Panc1 (cell line): ENCODE measurements at regions not wholly inside any gene's neighbourhood (a gene's known extent, or its start where the extent isn't known, plus 50 kb on each side); places are given as distances from the start of the nearest gene placed in this dataset.

Experiments used
- ATAC-seq: fragments of 200-7000 bp; cut with Tn5 transposase; 2 replicates; pipeline ENCODE4 v1.9.1; 2020; ENCODE audit warnings: mild to moderate bottlenecking, moderate library complexity
- BruUV-seq: library from RNA; stranded (reverse); fragments of 400-500 nt; replicated peaks from 2 replicates; lab custom pipeline; 2021; lab: Mats Ljungman, UMichigan
- CTCF ChIA-PET: fragments of 300-600 bp; sonication (Branson Sonifier 250); formaldehyde crosslinking; loops from one replicate; lab custom pipeline; 2022; ENCODE audit warnings: antibody characterized with exemption; lab: Charles Lee
- POLR2A ChIA-PET: fragments of 300-600 bp; sonication (Branson Sonifier 250); formaldehyde crosslinking; loops from one replicate; lab custom pipeline; 2022; ENCODE audit warnings: antibody characterized with exemption; lab: Charles Lee
- DNase-seq: peaks from one replicate; pipeline ENCODE4 v3.0.0-alpha.2; 2010; ENCODE audit warnings: low read depth, low spot score
- H3K27ac ChIP-seq: 2 replicates; pipeline ENCODE4 v1.5.1; 2011; ENCODE audit warnings: mild to moderate bottlenecking, low read length, inconsistent platforms
- H3K27me3 ChIP-seq: fragments of 200-500 bp; sonication (Bioruptor generic); 2 replicates; pipeline ENCODE4 v1.6.0; 2014; ENCODE audit warnings: low read length, inconsistent platforms; ENCODE audit not compliant: control insufficient read depth, insufficient read depth
- H3K36me3 ChIP-seq: fragments of 200-500 bp; sonication (Bioruptor generic); 2 replicates; pipeline ENCODE4 v1.5.1; 2014; ENCODE audit warnings: inconsistent platforms, mild to moderate bottlenecking, low read length, moderate library complexity; ENCODE audit not compliant: control insufficient read depth, insufficient read depth
- H3K4me1 ChIP-seq: 2 replicates; pipeline ENCODE4 v1.5.1; 2011; ENCODE audit warnings: inconsistent platforms, mild to moderate bottlenecking, low read length, moderate library complexity; ENCODE audit not compliant: control insufficient read depth, insufficient read depth
- H3K4me3 ChIP-seq, 2 experiments: 2 replicates each; pipeline ENCODE4 v1.5.1; 2011 to 2012; ENCODE audit warnings: low read depth in 2 of 2, low read length in 2 of 2, mild to moderate bottlenecking in 2 of 2, inconsistent platforms in 1 of 2, moderate library complexity in 1 of 2
- H3K9me3 ChIP-seq: fragments of 200-500 bp; sonication (Bioruptor generic); 2 replicates; pipeline ENCODE4 v1.5.1; 2014; ENCODE audit warnings: low read depth, mild to moderate bottlenecking, inconsistent platforms, low read length, moderate library complexity; ENCODE audit not compliant: control insufficient read depth, insufficient read depth
- CTCF ChIP-seq: fragments of 450-650 bp; IDR thresholded peaks from 2 replicates; pipeline ENCODE4 v1.5.1; 2017; ENCODE audit warnings: mild to moderate bottlenecking
- POLR2AphosphoS5 ChIP-seq: IDR thresholded peaks from 2 replicates; pipeline ENCODE4 v1.6.1; 2012; ENCODE audit warnings: mild to moderate bottlenecking, low read depth, low read length, moderate library complexity
- SIN3A ChIP-seq: IDR thresholded peaks from 2 replicates; pipeline ENCODE4 v1.6.1; 2012; ENCODE audit warnings: low read depth, mild to moderate bottlenecking, low read length, moderate library complexity, borderline replicate concordance; ENCODE audit not compliant: insufficient read depth
- TCF7L2 ChIP-seq: IDR thresholded peaks from 2 replicates; pipeline ENCODE4 v1.6.1; 2011; ENCODE audit warnings: mild to moderate bottlenecking, low read depth, low read length, inconsistent platforms
- in situ Hi-C: cut with HindIII; loops from 2 replicates; pipeline ENCODE4 v1.10.0; 2016; ENCODE audit warnings: low sequenced_read_pairs, low pct_unique_long_range_greater_than_20kb
- intact Hi-C: fragments of 100-400 bp; cut with micrococcal nuclease; formaldehyde crosslinking; loops from one replicate; pipeline ENCODE4 v1.10.0; 2022; ENCODE audit not compliant: unreplicated experiment
- TF ChIP-seq, protein P1 (sequence below), 2 experiments: IDR thresholded peaks; 2 replicates each; pipeline ENCODE4 v1.6.1; 2011 to 2012; ENCODE audit warnings: low read depth in 2 of 2, control low read depth in 1 of 2, low read length in 1 of 2, mild to moderate bottlenecking in 1 of 2, moderate library complexity in 1 of 2; ENCODE audit not compliant: insufficient read depth in 1 of 2

DNA sequence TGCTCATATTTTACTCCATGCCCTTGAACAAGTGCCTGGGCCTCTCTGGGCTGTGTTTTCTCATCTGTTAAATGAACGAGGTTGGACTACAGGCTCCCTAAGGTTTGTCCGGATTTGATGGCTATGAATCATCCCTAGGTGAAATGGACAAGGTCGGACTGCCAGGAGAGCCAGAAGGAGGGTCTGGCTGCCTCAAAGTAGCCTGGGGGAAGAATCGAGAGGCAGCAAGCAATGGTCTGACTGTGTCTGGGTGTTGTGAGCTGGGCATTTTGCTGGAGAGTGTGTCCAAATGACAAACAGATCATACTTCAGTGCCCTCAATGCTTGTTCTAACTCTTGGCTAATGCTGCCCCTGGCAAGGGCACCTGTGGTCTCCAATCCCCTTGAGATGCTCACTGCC is 730.9 kb downstream of the PTPRU start:
- ATAC-seq (no peak), DNase-seq (no peak)
- POLR2A ChIA-PET = no interaction called here
- Histone ChIP-seq H3K9me3 (no peaks in the 10 kb centered on the region), H3K27ac (no peak overlapping the region), H3K36me3 (no peaks in the 10 kb centered on the region), H3K4me1 (no peaks in the 10 kb centered on the region), H3K27me3 (no peaks in the 10 kb centered on the region), H3K4me3 (no peak overlapping the region)
- in situ Hi-C loops (no loop called here), intact Hi-C loops (no loop called here)
- TF ChIP-seq, protein P1, sequence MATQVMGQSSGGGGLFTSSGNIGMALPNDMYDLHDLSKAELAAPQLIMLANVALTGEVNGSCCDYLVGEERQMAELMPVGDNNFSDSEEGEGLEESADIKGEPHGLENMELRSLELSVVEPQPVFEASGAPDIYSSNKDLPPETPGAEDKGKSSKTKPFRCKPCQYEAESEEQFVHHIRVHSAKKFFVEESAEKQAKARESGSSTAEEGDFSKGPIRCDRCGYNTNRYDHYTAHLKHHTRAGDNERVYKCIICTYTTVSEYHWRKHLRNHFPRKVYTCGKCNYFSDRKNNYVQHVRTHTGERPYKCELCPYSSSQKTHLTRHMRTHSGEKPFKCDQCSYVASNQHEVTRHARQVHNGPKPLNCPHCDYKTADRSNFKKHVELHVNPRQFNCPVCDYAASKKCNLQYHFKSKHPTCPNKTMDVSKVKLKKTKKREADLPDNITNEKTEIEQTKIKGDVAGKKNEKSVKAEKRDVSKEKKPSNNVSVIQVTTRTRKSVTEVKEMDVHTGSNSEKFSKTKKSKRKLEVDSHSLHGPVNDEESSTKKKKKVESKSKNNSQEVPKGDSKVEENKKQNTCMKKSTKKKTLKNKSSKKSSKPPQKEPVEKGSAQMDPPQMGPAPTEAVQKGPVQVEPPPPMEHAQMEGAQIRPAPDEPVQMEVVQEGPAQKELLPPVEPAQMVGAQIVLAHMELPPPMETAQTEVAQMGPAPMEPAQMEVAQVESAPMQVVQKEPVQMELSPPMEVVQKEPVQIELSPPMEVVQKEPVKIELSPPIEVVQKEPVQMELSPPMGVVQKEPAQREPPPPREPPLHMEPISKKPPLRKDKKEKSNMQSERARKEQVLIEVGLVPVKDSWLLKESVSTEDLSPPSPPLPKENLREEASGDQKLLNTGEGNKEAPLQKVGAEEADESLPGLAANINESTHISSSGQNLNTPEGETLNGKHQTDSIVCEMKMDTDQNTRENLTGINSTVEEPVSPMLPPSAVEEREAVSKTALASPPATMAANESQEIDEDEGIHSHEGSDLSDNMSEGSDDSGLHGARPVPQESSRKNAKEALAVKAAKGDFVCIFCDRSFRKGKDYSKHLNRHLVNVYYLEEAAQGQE (IDR thresholded peaks at IDR 0.05; ENCODE audit: insufficient read depth in 1 of 2, low read depth in 2 of 2, low read length in 1 of 2) = no peak
- TF ChIP-seq TCF7L2 = no peak
- no peak for TF ChIP-seq SIN3A
- no peak for TF ChIP-seq CTCF
- no peak for TF ChIP-seq POLR2AphosphoS5
- no TSS peak for BruUV-seq
- CTCF ChIA-PET = no interaction called here

GRCh38 chr1:29966526-29967045 is 730.3 kb downstream of the PTPRU start:
- ATAC-seq = no peak
- no peaks in the 10 kb centered on the region for H3K27me3 ChIP-seq
- no peak overlapping the region for H3K4me3 ChIP-seq
- H3K27ac ChIP-seq = no peak overlapping the region
- in situ Hi-C loops = no loop called here
- no peak for DNase-seq
- H3K9me3 ChIP-seq = no peaks in the 10 kb centered on the region
- ChIA-PET CTCF (no interaction called here), POLR2A (no interaction called here)
- no peak for TF ChIP-seq TCF7L2
- TF ChIP-seq SIN3A = no peak
- TF ChIP-seq, protein P1 (IDR thresholded peaks at IDR 0.05; ENCODE audit: insufficient read depth in 1 of 2, low read depth in 2 of 2, low read length in 1 of 2) = no peak
- no peak for TF ChIP-seq CTCF
- no peak for TF ChIP-seq POLR2AphosphoS5
- intact Hi-C loops = no loop called here
- H3K36me3 ChIP-seq = no peaks in the 10 kb centered on the region
- H3K4me1 ChIP-seq = no peaks in the 10 kb centered on the region
- BruUV-seq = no TSS peak
